Stimulated activated CD8-positive, alpha-beta memory T cell treated with anti-CD3 and anti-CD28 coated beads, Interleukin-15, amount 100 ng/mL, for 1 hour (primary cell): ENCODE measurements at regions not wholly inside any gene's neighbourhood (a gene's known extent, or its start where the extent isn't known, plus 50 kb on each side); places are given as distances from the start of the nearest gene placed in this dataset.

Source experiments
- DNase-seq: peaks from one replicate; pipeline ENCODE4 v3.0.0-alpha.2; 2020; ENCODE audit warnings: low read depth

DNA sequence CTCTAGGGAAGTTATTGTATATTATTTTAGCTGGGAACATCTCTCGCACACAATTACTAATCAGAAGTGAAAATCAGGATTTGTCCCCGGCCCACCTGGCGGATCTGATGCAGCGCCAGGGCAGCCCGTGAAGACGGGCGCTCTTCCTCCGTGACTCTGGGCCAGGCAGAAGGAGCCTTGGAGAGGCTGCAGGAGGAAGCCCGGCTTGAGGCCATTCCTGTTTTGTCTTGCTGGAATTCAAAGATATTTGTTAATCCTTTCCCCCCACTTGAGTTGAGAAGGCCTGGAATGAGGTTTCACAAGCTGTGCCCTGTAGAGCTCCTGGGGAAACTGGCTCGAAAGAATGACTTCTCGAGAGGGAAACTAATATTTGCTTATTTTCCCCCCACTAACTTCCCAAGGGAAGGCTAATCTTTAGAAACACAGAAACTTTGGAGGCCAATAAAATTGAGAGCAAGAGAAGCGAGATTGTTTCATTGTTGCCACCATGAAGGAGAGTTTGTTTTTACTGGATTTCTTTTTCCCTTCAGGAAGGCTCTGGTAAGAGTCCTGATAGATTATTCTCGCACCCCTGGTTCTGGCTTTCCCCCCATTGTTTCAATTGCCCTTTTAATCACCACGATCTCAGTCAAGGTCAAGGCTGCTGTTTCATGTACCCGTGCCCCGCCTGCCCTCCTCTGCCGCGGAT, 92.8 kb upstream of the SEPTIN5 start:
- DNase-seq, result no peak

DNA sequence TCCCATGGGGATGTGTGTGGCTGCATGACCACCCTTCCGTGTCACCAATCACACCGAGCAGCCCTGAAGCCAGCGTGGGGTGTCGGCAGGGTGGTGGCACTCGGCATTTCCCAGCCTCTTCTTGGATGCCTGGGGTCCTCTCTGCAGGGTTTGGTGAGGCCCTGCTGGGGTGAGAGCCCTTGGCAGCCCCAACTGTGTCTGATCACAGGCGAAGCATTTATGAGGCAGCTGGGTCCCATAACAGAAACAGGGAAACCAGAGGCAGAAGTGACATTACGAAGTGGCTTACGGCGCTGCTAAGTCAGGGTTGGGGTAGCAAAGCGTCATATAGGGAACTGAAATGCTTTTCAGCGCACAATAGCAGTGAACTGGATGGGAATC, 92.3 kb upstream of the SEPTIN5 start:
- no peak for DNase-seq

DNA sequence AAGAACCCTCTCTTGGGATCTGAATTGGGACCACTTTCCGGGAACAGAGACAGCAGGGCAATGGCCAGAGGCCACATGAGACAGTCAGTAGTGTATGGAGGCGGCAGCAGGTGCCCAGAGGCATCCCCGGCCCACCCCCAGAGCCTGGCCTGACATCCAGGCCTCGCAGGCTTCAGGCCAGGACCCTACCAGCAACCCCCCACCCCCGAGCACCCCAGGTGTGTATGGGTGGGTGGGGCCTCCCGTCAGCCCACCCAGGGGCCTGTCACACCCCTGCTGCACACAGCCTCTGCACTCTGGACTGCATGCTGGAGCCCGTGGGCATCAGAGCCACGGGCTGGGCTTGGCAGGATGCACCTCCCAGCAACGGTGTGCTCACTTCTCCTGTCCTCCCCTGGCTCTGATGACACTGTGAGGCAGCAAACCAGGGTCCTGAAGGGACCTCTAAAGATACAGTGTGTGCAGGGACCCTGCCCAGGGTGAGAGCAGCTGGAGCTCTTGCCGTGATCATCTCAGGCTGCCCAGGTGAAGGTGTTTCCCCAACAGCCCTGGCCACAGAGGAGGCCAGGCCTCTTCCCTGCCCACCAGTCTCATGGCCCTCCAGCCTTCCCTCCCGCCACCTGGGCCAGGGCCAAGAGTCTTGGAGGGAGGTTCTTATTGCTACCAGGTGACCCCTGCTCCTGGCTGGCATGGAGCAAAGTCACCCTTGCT, 88.8 kb upstream of the SEPTIN5 start:
- no peak for DNase-seq

DNA sequence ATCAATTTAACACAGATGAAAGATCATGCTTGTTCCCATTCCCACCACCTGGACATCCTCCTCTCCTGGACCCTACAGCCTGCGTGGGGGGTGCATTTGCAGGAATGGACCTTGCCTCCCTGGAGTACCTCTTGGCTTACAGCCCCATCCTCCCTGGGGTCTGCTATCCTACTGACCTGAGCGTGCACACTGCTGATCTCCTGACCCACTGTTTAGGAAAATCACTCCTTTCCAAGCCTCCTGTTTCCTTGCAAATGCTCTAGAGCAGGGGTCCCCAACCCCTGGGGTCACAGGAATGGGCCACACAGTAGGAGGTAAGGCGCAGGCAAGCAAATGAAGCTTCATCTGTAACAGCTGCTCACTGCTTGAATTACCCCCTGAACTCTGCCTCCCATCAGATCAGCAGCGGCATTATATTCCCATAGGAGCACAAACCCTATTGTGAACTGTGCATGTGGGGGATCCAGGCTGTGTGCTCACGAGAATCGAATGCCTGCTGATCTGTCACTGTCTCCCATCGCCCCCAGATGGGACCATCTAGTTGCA, 88.2 kb upstream of the SEPTIN5 start:
- no peak for DNase-seq

GRCh38 chr22:19626666-19627065, 87.6 kb upstream of the SEPTIN5 start:
- DNase-seq, result no peak

GRCh38 chr22:19628038-19628776, 86.1 kb upstream of the SEPTIN5 start:
- DNase-seq, result no peak

- DNase-seq, result no peak
Observed at GRCh38 chr22:19629331-19629719, 85.0 kb upstream of the SEPTIN5 start.

GRCh38 chr22:19629720-19630419, 84.4 kb upstream of the SEPTIN5 start:
- DNase-seq, result peak; percentile 81

DNA sequence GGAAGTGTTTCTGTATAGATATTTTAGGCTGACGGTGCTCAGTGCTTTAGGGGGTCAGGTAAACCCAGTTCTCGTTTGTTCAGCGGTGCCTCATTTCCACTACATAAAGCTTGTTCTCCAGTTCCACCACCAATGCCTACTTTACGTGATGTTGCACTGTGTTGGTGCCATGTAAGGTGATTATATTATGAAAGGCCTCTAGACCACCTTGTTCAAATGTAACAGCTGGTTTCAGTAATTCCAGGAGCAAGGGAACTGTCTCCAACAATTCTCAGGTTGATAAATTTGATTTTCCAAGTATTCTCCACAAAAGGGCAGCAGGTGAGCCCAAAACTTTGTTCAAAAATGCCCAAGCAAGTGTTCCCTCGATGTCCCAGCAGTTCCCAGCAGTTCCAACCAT, 83.7 kb upstream of the SEPTIN5 start:
- no peak for DNase-seq

DNA sequence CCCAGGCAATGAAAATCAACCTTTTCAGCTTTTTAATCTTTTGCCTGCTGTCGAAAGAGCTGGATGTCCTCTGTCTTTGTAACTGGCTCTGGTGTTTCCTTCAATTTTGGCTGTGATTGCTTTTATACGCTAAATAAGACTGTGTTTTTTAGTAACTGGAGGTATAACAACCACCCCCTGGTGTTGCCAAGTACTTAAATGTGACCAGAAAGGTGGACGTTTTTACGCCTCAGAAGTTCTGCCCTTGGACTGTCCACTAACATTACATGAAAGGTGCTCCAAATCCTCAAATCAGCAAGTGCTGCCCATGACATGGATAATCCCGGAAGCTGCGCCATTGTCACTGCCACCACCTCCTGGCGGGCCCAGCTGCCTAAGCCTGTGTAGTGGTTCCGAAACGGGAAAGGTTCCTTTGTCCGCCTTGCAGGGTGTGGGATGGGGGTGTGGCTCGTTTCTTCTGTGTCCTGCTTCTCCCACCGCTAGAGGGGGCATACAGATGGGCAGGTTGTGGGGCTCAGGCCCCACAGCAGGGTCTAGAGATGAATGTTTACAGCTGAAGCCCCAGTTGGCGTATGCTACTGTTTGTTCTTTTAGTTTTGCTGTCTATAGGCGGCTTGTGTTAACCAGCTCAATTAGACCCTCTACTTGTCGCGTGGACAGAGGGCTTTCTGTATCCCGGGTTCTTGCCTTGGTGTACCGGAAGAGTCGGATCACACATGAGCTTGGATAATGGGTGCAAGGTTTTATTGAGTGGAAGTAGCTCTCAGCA, 82.2 kb upstream of the SEPTIN5 start:
- no peak for DNase-seq

GRCh38 chr22:19632668-19633148, 81.6 kb upstream of the SEPTIN5 start:
- no peak for DNase-seq

DNA sequence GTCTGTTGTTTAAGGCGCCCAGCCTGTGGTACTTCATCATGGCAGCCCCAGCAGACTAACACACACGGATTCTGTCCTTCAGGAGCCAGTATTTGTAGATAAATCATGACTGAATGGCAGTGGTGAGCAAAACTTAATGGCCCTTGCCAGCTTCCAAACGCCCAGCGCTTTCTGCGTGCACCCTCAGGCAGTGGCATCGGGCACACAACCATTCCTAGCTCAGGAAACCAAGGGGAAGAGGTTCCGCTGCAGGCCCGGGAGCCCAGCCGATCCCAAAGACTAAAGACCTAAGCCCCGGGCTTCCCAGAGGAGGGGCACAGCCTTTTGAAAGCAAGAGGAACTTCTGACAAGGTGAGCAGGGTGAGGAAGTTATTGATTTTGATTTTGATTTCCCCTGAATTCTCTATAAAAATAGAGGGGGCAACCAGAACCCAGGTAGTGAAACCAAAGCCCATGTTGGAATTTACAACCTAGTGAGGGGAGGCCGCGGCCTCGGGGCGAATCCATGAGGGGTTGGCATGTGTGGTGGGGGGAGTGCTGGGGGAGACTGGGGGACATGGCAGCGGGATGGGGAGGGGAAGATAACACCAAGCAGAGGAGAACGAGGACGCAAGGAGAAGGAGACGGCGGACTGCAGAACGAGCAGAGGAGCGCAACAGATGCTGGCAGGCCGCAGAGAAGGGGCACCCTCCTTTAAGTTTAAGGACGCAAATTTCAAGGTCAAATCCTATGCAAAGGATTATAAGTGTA, 79.9 kb upstream of the SEPTIN5 start:
- DNase-seq, result no peak

DNA sequence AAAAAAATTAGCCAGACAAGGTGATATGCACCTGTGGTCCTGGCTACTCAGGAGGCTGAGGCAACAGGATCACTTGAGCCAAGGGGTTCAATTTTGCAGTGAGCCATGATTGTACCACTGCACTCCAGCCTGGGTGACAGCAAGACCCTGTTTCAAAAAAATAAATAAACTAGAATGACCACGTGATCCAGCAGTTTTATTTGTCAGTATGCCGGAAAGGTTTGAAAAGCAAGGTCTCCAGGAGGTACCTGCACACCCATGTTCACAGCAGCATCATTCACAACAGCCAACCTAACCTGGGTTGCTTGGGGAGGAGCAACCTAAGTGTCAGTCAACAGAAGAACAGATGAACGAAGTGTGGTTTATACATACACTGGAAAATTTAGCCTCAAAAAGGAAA, 78.7 kb upstream of the SEPTIN5 start:
- DNase-seq, result no peak

DNA sequence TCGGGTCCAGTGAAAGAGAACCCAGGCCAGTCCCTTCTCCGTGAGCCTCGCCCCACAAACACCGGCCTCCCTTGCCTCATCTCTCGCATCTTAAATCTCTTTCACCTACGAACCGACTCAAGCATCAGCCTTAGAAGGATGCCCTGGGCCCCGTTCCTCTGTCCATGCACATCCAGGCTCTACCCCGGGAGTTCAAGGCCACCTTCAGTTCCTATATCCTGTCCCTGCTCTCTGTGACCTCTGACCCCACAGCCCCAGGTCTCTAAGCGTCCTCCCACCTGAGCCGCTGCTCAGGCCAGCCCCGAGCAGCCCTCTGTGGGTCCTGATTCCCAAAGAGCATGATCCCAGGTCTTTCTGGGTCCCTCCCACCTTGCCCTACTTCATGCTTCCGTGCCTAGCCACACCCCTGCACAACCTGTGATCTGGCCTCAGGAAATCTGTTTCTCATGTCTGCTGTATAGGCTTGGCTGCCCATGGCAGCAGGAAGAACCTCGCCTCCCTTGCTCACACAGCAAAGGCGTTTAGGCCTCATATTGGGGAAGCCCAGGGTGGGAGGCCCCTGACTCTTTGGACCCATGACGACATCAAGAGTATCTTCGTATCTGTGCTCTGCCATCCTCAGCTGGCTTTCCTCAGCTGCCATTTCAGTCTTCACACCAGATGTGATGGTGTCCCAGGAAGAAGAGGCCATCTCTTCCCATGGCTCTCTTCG, 77.5 kb upstream of the SEPTIN5 start:
- DNase-seq, result no peak

GRCh38 chr22:19637408-19638281, 76.7 kb upstream of the SEPTIN5 start:
- DNase-seq, result no peak

GRCh38 chr22:19638282-19639015, 75.9 kb upstream of the SEPTIN5 start:
- no peak for DNase-seq

DNA sequence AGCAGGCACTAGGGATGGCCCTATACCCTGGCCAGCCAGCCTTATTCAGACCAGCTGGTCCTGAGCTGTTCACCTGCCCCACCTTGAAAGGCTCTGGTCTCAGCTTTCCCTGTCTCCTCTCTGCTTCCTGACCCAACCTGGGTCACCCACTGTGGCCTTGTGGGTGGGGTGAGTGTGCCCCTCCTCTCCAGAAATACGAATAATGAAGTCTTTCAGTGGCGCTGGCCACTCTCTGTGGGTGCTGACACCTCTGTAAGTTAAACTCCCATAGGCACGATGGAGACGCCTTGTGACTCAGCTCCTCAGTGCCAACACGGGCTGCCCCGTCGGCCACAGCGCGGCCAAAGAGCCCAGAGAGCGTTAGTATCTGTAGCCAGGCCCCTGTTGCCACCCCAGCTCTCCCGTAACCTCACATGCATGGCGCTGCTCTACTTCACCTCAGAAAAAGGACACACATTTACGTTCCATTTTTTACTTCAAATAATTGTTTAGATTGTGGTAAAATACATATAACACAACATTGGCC, 74.6 kb upstream of the SEPTIN5 start:
- no peak for DNase-seq

- no peak for DNase-seq
Observed at GRCh38 chr22:19640306-19640705, 74.0 kb upstream of the SEPTIN5 start.
